IMR-90 (cell line): ENCODE measurements at regions not wholly inside any gene's neighbourhood (a gene's known extent, or its start where the extent isn't known, plus 50 kb on each side); places are given as distances from the start of the nearest gene placed in this dataset.

Source experiments
- ATAC-seq: fragments of 200-7000 bp; cut with Tn5 transposase; 2 replicates; pipeline ENCODE4 v1.9.1; 2020; ENCODE audit warnings: low read depth, mild to moderate bottlenecking, moderate library complexity
- BruUV-seq: library from RNA; stranded (reverse); fragments of 400-500 nt; replicated peaks from 2 replicates; lab custom pipeline; 2021; lab: Mats Ljungman, UMichigan
- CTCF ChIA-PET: fragments of 300-600 bp; formaldehyde crosslinking; extraction: SDS; loops from one replicate; lab custom pipeline; 2021; ENCODE audit warnings: antibody characterized with exemption; lab: Yijun Ruan, JAX
- POLR2A ChIA-PET: fragments of 300-600 bp; sonication (Branson Sonifier 250); formaldehyde crosslinking; loops from one replicate; lab custom pipeline; 2022; ENCODE audit warnings: antibody characterized with exemption; ENCODE audit not compliant: unreplicated experiment; lab: Charles Lee
- DNase-seq: peaks from one replicate; pipeline ENCODE4 v3.0.0; 2013
- H2AFZ ChIP-seq: replicated peaks from 2 replicates; pipeline ENCODE3; 2013; ENCODE audit warnings: low read length, mild to moderate bottlenecking; ENCODE audit not compliant: poor library complexity
- H2AK5ac ChIP-seq: 2 replicates; pipeline ENCODE4 v1.6.1; 2013; ENCODE audit warnings: low read depth, low read length, inconsistent platforms
- H2AK9ac ChIP-seq: replicated peaks from 2 replicates; pipeline ENCODE3; 2013; ENCODE audit warnings: mild to moderate bottlenecking, low read depth, low read length, moderate library complexity; ENCODE audit not compliant: poor library complexity
- H2BK120ac ChIP-seq: 2 replicates; pipeline ENCODE4 v1.6.1; 2013; ENCODE audit warnings: low read depth, low read length, inconsistent platforms
- H2BK15ac ChIP-seq: 3 replicates; pipeline ENCODE4 v1.6.1; 2013; ENCODE audit warnings: low read depth, low read length, inconsistent platforms
- H2BK20ac ChIP-seq: 2 replicates; pipeline ENCODE4 v1.6.1; 2013; ENCODE audit warnings: low read depth, mild to moderate bottlenecking, inconsistent platforms, low read length, moderate library complexity
- H2BK5ac ChIP-seq: 2 replicates; pipeline ENCODE4 v1.6.1; 2013; ENCODE audit warnings: mild to moderate bottlenecking, low read depth, low read length, inconsistent platforms; ENCODE audit not compliant: poor library complexity, severe bottlenecking
- H3K14ac ChIP-seq: replicated peaks from 2 replicates; pipeline ENCODE4 v1.6.1; 2013; ENCODE audit warnings: low read depth, low read length, inconsistent platforms
- H3K18ac ChIP-seq: 2 replicates; pipeline ENCODE4 v1.6.1; 2013; ENCODE audit warnings: low read depth, low read length, control low read depth
- H3K23ac ChIP-seq: 2 replicates; pipeline ENCODE4 v1.6.1; 2013; ENCODE audit warnings: low read depth, low read length, inconsistent platforms
- H3K27ac ChIP-seq: 2 replicates; pipeline ENCODE4 v1.5.1; 2013; ENCODE audit warnings: mild to moderate bottlenecking, control low read depth, low read length; ENCODE audit not compliant: insufficient read depth
- H3K27me3 ChIP-seq: 2 replicates; pipeline ENCODE4 v1.6.1; 2013; ENCODE audit warnings: low read length; ENCODE audit not compliant: control insufficient read depth, insufficient read depth
- H3K36me3 ChIP-seq: 2 replicates; pipeline ENCODE4 v1.6.1; 2013; ENCODE audit warnings: low read length, mixed read lengths; ENCODE audit not compliant: control insufficient read depth, insufficient read depth
- H3K4ac ChIP-seq: 2 replicates; pipeline ENCODE4 v1.6.1; 2013; ENCODE audit warnings: low read depth, low read length, inconsistent platforms
- H3K4me1 ChIP-seq: 2 replicates; pipeline ENCODE4 v1.6.1; 2013; ENCODE audit warnings: low read length, mixed read lengths; ENCODE audit not compliant: control insufficient read depth, insufficient read depth
- H3K4me2 ChIP-seq: 2 replicates; pipeline ENCODE4 v1.6.1; 2013; ENCODE audit warnings: low read depth, mild to moderate bottlenecking, control low read depth, low read length, moderate library complexity
- H3K4me3 ChIP-seq: 2 replicates; pipeline ENCODE4 v1.5.1; 2013; ENCODE audit warnings: low read depth, mild to moderate bottlenecking, control low read depth, low read length, moderate library complexity; ENCODE audit not compliant: insufficient read depth
- H3K56ac ChIP-seq: 2 replicates; pipeline ENCODE4 v1.6.1; 2013; ENCODE audit warnings: low read length, inconsistent platforms; ENCODE audit not compliant: insufficient read depth; ENCODE audit errors: extremely low read depth
- H3K79me1 ChIP-seq, 2 experiments: 2 replicates each; pipeline ENCODE4 v1.6.1; 2013; ENCODE audit warnings: low read length in 2 of 2, inconsistent platforms in 1 of 2, low read depth in 1 of 2
- H3K9ac ChIP-seq: 2 replicates; pipeline ENCODE4 v1.6.1; 2013; ENCODE audit warnings: low read depth, low read length, control low read depth
- H3K9me1 ChIP-seq: 2 replicates; pipeline ENCODE4 v1.6.1; 2013; ENCODE audit warnings: low read length, inconsistent platforms; ENCODE audit not compliant: insufficient read depth
- H3K9me3 ChIP-seq: 2 replicates; pipeline ENCODE4 v1.6.1; 2013; ENCODE audit warnings: low read length; ENCODE audit not compliant: control insufficient read depth, insufficient read depth
- H4K20me1 ChIP-seq: 2 replicates; pipeline ENCODE4 v1.6.1; 2013; ENCODE audit warnings: low read length, inconsistent platforms; ENCODE audit not compliant: insufficient read depth
- H4K5ac ChIP-seq: 2 replicates; pipeline ENCODE4 v1.6.1; 2013; ENCODE audit warnings: mild to moderate bottlenecking, low read depth, low read length, control low read depth
- H4K8ac ChIP-seq, 2 experiments: 2 replicates each; pipeline ENCODE4 v1.6.1; 2013; ENCODE audit warnings: low read depth in 2 of 2, low read length in 2 of 2, control low read depth in 1 of 2, inconsistent platforms in 1 of 2
- H4K91ac ChIP-seq: 2 replicates; pipeline ENCODE4 v1.6.1; 2013; ENCODE audit warnings: low read depth, low read length, inconsistent platforms; ENCODE audit not compliant: insufficient read depth
- BHLHE40 ChIP-seq: fragments of 150-350 bp; IDR thresholded peaks from 2 replicates; pipeline ENCODE4 v1.6.1; 2016; ENCODE audit warnings: mild to moderate bottlenecking, low read depth, low read length
- CEBPB ChIP-seq: IDR thresholded peaks from 2 replicates; pipeline ENCODE4 v1.6.1; 2012; ENCODE audit warnings: low read depth, low read length, improper control_type of control experiment
- CHD1 ChIP-seq: IDR thresholded peaks from 2 replicates; pipeline ENCODE4 v1.6.1; 2012; ENCODE audit warnings: low read depth, low read length, improper control_type of control experiment
- CTCF ChIP-seq: conservative IDR thresholded peaks from 2 replicates; pipeline ENCODE4 v1.5.1; 2012; ENCODE audit warnings: mild to moderate bottlenecking, low read depth, low read length, improper control_type of control experiment
- ELK1 ChIP-seq: fragments of 150-350 bp; IDR thresholded peaks from 2 replicates; pipeline ENCODE4 v1.6.1; 2016; ENCODE audit warnings: low read depth, mild to moderate bottlenecking, low read length, moderate library complexity, borderline replicate concordance
- FOS ChIP-seq: fragments of 150-350 bp; IDR thresholded peaks from 2 replicates; pipeline ENCODE4 v1.6.1; 2016; ENCODE audit warnings: low read depth, low read length
- MAFK ChIP-seq: IDR thresholded peaks from 2 replicates; pipeline ENCODE4 v1.6.1; 2012; ENCODE audit warnings: low read depth, low read length, improper control_type of control experiment
- MAZ ChIP-seq: IDR thresholded peaks from 2 replicates; pipeline ENCODE4 v1.6.1; 2012; ENCODE audit warnings: low read depth, mild to moderate bottlenecking, low read length, improper control_type of control experiment, moderate library complexity, borderline replicate concordance
- MXI1 ChIP-seq: IDR thresholded peaks from 2 replicates; pipeline ENCODE4 v1.6.1; 2012; ENCODE audit warnings: low read depth, mild to moderate bottlenecking, low read length, moderate library complexity, borderline replicate concordance
- NFE2L2 ChIP-seq: fragments of 150-350 bp; IDR thresholded peaks from 2 replicates; pipeline ENCODE4 v1.6.1; 2016; ENCODE audit warnings: low read depth, mild to moderate bottlenecking, low read length
- POLR2A ChIP-seq: IDR thresholded peaks from 2 replicates; pipeline ENCODE4 v1.6.1; 2012; ENCODE audit warnings: mild to moderate bottlenecking, low read depth, low read length
- RAD21 ChIP-seq: IDR thresholded peaks from 2 replicates; pipeline ENCODE4 v1.6.1; 2012; ENCODE audit warnings: low read length, improper control_type of control experiment
- RCOR1 ChIP-seq: IDR thresholded peaks from 2 replicates; pipeline ENCODE4 v1.6.1; 2012; ENCODE audit warnings: mild to moderate bottlenecking, low read length, improper control_type of control experiment; ENCODE audit not compliant: insufficient replicate concordance
- RFX5 ChIP-seq: IDR thresholded peaks from 2 replicates; pipeline ENCODE4 v1.8.0; 2012; ENCODE audit warnings: low read depth, mild to moderate bottlenecking, low read length, moderate library complexity
- SMC3 ChIP-seq: fragments of 150-350 bp; IDR thresholded peaks from 2 replicates; pipeline ENCODE4 v1.6.1; 2016; ENCODE audit warnings: low read depth, mild to moderate bottlenecking, antibody characterized with exemption, low read length, moderate library complexity
- USF2 ChIP-seq: fragments of 150-350 bp; IDR thresholded peaks from 2 replicates; pipeline ENCODE4 v1.6.1; 2017; ENCODE audit warnings: mild to moderate bottlenecking, antibody characterized with exemption, low read length, low read depth
- WGBS, 2 experiments: methylation state at CpG; one replicate each; pipeline versions ENCODE4 v1.1.5 to v1.1.7; 2013; ENCODE audit warnings: missing lambda C conversion rate in 2 of 2; ENCODE audit not compliant: insufficient read length in 1 of 2; ENCODE audit errors: extremely low coverage in 2 of 2; 5-methylcytosine and 5-hydroxymethylcytosine counted together
- dilution Hi-C: fragments of 300-500 bp; cut with HindIII; formaldehyde crosslinking; loops from one replicate; pipeline ENCODE4 v1.14.3; 2018; ENCODE audit warnings: low sequenced_read_pairs; ENCODE audit not compliant: unreplicated experiment
- in situ Hi-C: fragments of 300-500 bp; cut with MboI; formaldehyde crosslinking; loops from 3 replicates; pipeline ENCODE4 v1.14.3; 2019; ENCODE audit warnings: low sequenced_read_pairs, inconsistent platforms, mixed read lengths
- intact Hi-C: fragments of 100-400 bp; cut with micrococcal nuclease; formaldehyde crosslinking; loops from 2 replicates; pipeline ENCODE4 v1.10.0; 2022

GRCh38 chr7:17584822-17585221 lies 286.4 kb downstream of the AHR start:
- Histone ChIP-seq H2BK15ac (no peak overlapping the region), H3K9me1 (no peaks in the 10 kb centered on the region; the same call in 1 of the 2 replicates), H3K4ac (no peak overlapping the region), H3K27ac (no peak overlapping the region), H3K18ac (peak overlapping the region; percentile 50; the same call in 1 of the 2 replicates), H3K56ac (no peak overlapping the region), H2BK120ac (peak overlapping the region; percentile 1; the same call in 1 of the 2 replicates), H3K9me3 (no peaks in the 10 kb centered on the region), H4K20me1 (no peaks in the 10 kb centered on the region), H4K91ac (no peak overlapping the region), H2AFZ (no peak overlapping the region), H4K5ac (no peak overlapping the region), H4K8ac (no peak overlapping the region), H3K4me1 (peaks cover 2% of the 10 kb centered on the region), H3K79me1 (no peaks in the 10 kb centered on the region), H3K4me2 (no peak overlapping the region), H3K36me3 (no peaks in the 10 kb centered on the region), H2AK9ac (no peak overlapping the region), H2BK5ac (peak overlapping the region; percentile 29), H3K9ac (no peak overlapping the region), H3K23ac (no peak overlapping the region), H2AK5ac (no peak overlapping the region), H3K14ac (0 out of 2 replicates have a peak overlapping the region, but pooled peaks have one; percentile 4), H3K4me3 (no peak overlapping the region), H2BK20ac (peak overlapping the region; percentile 0; the same call in 1 of the 2 replicates), H3K27me3 (no peaks in the 10 kb centered on the region; the same call in 1 of the 2 replicates)
- in situ Hi-C loops: no loop called here
- dilution Hi-C loops: no loop called here
- no peak for TF ChIP-seq SMC3
- no peak for TF ChIP-seq USF2
- no peak for TF ChIP-seq MXI1
- TF ChIP-seq CTCF: no peak
- TF ChIP-seq RFX5: no peak
- TF ChIP-seq BHLHE40: no peak
- TF ChIP-seq POLR2A: no peak
- TF ChIP-seq CEBPB: no peak
- no peak for TF ChIP-seq RAD21
- no peak for TF ChIP-seq ELK1
- no peak for TF ChIP-seq CHD1
- TF ChIP-seq MAFK: no peak
- no peak for TF ChIP-seq RCOR1
- TF ChIP-seq FOS: no peak
- TF ChIP-seq NFE2L2: no peak
- no peak for TF ChIP-seq MAZ
- peak; percentile 75 for ATAC-seq
- no TSS peak for BruUV-seq
- peak; percentile 73 for DNase-seq
- CTCF ChIA-PET: no interaction called here
- intact Hi-C loops: no loop called here
- no CpG with 5 or more reads among the region's 1 CpG for WGBS, 2 experiments
- POLR2A ChIA-PET: interaction anchor here (0.5 kb wide), 1 partner anchor 88 kb away, joined by 6 read pairs; no protein-coding TSS in a partner anchor
